ENCODE measurements at regions not wholly inside any gene's neighbourhood (a gene's known extent, or its start where the extent isn't known, plus 50 kb on each side); places are given as distances from the start of the nearest gene placed in this dataset.

DNA sequence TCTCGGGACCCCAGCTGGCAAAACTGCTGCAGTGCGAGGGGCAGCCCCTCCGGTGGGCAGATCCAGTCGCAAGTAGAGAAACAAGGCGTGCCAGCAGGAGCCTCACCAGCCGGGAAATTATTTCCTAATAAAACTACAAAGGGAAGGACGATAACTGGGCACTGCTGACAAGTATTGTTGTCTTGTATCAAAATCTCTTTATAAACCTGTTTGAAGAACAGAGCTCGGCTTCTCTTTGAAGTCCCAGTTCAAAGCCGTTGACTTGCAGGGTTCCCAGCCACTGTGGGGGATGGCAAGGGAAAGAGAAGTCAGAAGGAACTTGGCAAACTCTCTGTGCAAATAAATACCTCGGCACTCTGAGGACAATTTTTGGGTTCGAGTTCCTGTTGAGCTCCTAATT, 504.5 kb downstream of the CD83 start (continued):
- TF ChIP-seq, protein P1, sequence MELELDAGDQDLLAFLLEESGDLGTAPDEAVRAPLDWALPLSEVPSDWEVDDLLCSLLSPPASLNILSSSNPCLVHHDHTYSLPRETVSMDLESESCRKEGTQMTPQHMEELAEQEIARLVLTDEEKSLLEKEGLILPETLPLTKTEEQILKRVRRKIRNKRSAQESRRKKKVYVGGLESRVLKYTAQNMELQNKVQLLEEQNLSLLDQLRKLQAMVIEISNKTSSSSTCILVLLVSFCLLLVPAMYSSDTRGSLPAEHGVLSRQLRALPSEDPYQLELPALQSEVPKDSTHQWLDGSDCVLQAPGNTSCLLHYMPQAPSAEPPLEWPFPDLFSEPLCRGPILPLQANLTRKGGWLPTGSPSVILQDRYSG (CRISPR knock-in tag; IDR thresholded peaks at IDR 0.05): no peak
- TF ChIP-seq RBFOX2 (IDR thresholded peaks at IDR 0.05; ENCODE audit: low read depth, low read length) (no peak), AKAP8 (CRISPR knock-in tag; IDR thresholded peaks at IDR 0.05) (no peak), TBX2 (CRISPR knock-in tag; IDR thresholded peaks at IDR 0.05; ENCODE audit: borderline replicate concordance) (0 out of 2 replicates have a peak, but pooled peaks have one; percentile 25), HDAC2 (CRISPR knock-in tag; IDR thresholded peaks at IDR 0.05) (peak; percentile 33; the same call in 1 of the 2 replicates), ZNF670 (CRISPR knock-in tag; IDR thresholded peaks at IDR 0.05; ENCODE audit: borderline replicate concordance) (no peak), HNRNPL (IDR thresholded peaks at IDR 0.05; ENCODE audit: low read depth, low read length) (0 out of 2 replicates have a peak, but pooled peaks have one; percentile 52), TEAD3 (CRISPR knock-in tag; optimal IDR thresholded peaks at IDR 0.05; ENCODE audit: borderline replicate concordance) (no peak), SAP130 (CRISPR knock-in tag; IDR thresholded peaks at IDR 0.05; ENCODE audit: low read depth) (no peak), ZNF230 (CRISPR knock-in tag; IDR thresholded peaks at IDR 0.05) (no peak), IKZF4 (CRISPR knock-in tag; IDR thresholded peaks at IDR 0.05; ENCODE audit: borderline replicate concordance, low read depth, not compliant biosample characterization) (no peak), TRIM24 (CRISPR knock-in tag; IDR thresholded peaks at IDR 0.05) (no peak), ZEB1 (IDR thresholded peaks at IDR 0.05; ENCODE audit: insufficient replicate concordance, low read depth) (no peak), ZNF781 (CRISPR knock-in tag; IDR thresholded peaks at IDR 0.05; ENCODE audit: borderline replicate concordance, not compliant biosample characterization) (no peak), SUZ12 (IDR thresholded peaks at IDR 0.05; ENCODE audit: low read depth, low read length) (no peak)
- TF ChIP-seq, protein P2, sequence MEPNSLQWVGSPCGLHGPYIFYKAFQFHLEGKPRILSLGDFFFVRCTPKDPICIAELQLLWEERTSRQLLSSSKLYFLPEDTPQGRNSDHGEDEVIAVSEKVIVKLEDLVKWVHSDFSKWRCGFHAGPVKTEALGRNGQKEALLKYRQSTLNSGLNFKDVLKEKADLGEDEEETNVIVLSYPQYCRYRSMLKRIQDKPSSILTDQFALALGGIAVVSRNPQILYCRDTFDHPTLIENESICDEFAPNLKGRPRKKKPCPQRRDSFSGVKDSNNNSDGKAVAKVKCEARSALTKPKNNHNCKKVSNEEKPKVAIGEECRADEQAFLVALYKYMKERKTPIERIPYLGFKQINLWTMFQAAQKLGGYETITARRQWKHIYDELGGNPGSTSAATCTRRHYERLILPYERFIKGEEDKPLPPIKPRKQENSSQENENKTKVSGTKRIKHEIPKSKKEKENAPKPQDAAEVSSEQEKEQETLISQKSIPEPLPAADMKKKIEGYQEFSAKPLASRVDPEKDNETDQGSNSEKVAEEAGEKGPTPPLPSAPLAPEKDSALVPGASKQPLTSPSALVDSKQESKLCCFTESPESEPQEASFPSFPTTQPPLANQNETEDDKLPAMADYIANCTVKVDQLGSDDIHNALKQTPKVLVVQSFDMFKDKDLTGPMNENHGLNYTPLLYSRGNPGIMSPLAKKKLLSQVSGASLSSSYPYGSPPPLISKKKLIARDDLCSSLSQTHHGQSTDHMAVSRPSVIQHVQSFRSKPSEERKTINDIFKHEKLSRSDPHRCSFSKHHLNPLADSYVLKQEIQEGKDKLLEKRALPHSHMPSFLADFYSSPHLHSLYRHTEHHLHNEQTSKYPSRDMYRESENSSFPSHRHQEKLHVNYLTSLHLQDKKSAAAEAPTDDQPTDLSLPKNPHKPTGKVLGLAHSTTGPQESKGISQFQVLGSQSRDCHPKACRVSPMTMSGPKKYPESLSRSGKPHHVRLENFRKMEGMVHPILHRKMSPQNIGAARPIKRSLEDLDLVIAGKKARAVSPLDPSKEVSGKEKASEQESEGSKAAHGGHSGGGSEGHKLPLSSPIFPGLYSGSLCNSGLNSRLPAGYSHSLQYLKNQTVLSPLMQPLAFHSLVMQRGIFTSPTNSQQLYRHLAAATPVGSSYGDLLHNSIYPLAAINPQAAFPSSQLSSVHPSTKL (CRISPR knock-in tag; IDR thresholded peaks at IDR 0.05): peak; percentile 74; the same call in 1 of the 2 replicates
- TF ChIP-seq, protein P3, sequence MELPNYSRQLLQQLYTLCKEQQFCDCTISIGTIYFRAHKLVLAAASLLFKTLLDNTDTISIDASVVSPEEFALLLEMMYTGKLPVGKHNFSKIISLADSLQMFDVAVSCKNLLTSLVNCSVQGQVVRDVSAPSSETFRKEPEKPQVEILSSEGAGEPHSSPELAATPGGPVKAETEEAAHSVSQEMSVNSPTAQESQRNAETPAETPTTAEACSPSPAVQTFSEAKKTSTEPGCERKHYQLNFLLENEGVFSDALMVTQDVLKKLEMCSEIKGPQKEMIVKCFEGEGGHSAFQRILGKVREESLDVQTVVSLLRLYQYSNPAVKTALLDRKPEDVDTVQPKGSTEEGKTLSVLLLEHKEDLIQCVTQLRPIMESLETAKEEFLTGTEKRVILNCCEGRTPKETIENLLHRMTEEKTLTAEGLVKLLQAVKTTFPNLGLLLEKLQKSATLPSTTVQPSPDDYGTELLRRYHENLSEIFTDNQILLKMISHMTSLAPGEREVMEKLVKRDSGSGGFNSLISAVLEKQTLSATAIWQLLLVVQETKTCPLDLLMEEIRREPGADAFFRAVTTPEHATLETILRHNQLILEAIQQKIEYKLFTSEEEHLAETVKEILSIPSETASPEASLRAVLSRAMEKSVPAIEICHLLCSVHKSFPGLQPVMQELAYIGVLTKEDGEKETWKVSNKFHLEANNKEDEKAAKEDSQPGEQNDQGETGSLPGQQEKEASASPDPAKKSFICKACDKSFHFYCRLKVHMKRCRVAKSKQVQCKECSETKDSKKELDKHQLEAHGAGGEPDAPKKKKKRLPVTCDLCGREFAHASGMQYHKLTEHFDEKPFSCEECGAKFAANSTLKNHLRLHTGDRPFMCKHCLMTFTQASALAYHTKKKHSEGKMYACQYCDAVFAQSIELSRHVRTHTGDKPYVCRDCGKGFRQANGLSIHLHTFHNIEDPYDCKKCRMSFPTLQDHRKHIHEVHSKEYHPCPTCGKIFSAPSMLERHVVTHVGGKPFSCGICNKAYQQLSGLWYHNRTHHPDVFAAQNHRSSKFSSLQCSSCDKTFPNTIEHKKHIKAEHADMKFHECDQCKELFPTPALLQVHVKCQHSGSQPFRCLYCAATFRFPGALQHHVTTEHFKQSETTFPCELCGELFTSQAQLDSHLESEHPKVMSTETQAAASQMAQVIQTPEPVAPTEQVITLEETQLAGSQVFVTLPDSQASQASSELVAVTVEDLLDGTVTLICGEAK (IDR thresholded peaks at IDR 0.05): no peak
- TF ChIP-seq, protein P3 (CRISPR knock-in tag; IDR thresholded peaks at IDR 0.05): no peak

All from HepG2 (cell line).